A673 (cell line): ENCODE measurements at regions not wholly inside any gene's neighbourhood (a gene's known extent, or its start where the extent isn't known, plus 50 kb on each side); places are given as distances from the start of the nearest gene placed in this dataset.

Experiments
- BruUV-seq: library from RNA; stranded (reverse); fragments of 400-500 nt; replicated peaks from 2 replicates; lab custom pipeline; 2021; lab: Mats Ljungman, UMichigan
- CTCF ChIA-PET: fragments of 300-600 bp; sonication (Branson Sonifier 250); formaldehyde crosslinking; loops from one replicate; lab custom pipeline; 2022; ENCODE audit warnings: antibody characterized with exemption; lab: Charles Lee
- POLR2A ChIA-PET: fragments of 300-600 bp; sonication (Branson Sonifier 250); formaldehyde crosslinking; loops from one replicate; lab custom pipeline; 2022; ENCODE audit warnings: antibody characterized with exemption; ENCODE audit not compliant: low non-redundant PET; lab: Charles Lee
- DNase-seq: peaks from one replicate; pipeline ENCODE4 v3.0.0-alpha.2; 2015; ENCODE audit warnings: low spot score
- H3K27ac ChIP-seq: fragments of 200-600 bp; sonication (generic); 2 replicates; pipeline ENCODE4 v1.5.1; 2016; ENCODE audit warnings: mixed run types, low read depth, mild to moderate bottlenecking, mixed read lengths, antibody characterized with exemption, low read length; ENCODE audit not compliant: poor library complexity, severe bottlenecking
- H3K27me3 ChIP-seq: fragments of 200-600 bp; sonication (generic); replicated peaks from 2 replicates; pipeline ENCODE4 v1.6.1; 2017; ENCODE audit warnings: mixed run types, low read depth, mild to moderate bottlenecking, mixed read lengths, antibody characterized with exemption, low read length; ENCODE audit not compliant: insufficient read depth, poor library complexity
- H3K36me3 ChIP-seq: fragments of 200-600 bp; sonication (generic); 2 replicates; pipeline ENCODE4 v1.6.1; 2016; ENCODE audit warnings: mixed run types, mild to moderate bottlenecking, mixed read lengths, antibody characterized with exemption, low read length; ENCODE audit not compliant: insufficient read depth, poor library complexity, severe bottlenecking
- H3K4me1 ChIP-seq: fragments of 200-600 bp; sonication (generic); 2 replicates; pipeline ENCODE4 v1.6.1; 2017; ENCODE audit warnings: mixed run types, mild to moderate bottlenecking, mixed read lengths, antibody characterized with exemption, low read length; ENCODE audit not compliant: insufficient read depth, poor library complexity, severe bottlenecking
- H3K4me3 ChIP-seq: fragments of 200-600 bp; sonication (generic); 2 replicates; pipeline ENCODE4 v1.5.1; 2016; ENCODE audit warnings: low read depth, mixed run types, mild to moderate bottlenecking, mixed read lengths, low read length; ENCODE audit not compliant: poor library complexity, severe bottlenecking
- H3K9me3 ChIP-seq: fragments of 200-600 bp; sonication (generic); 2 replicates; pipeline ENCODE4 v1.6.1; 2016; ENCODE audit warnings: mixed run types, low read depth, mild to moderate bottlenecking, mixed read lengths, antibody characterized with exemption, low read length; ENCODE audit not compliant: poor library complexity, severe bottlenecking
- CTCF ChIP-seq: fragments of 300-800, 200-600 bp; sonication (generic); conservative IDR thresholded peaks from 2 replicates; pipeline ENCODE4 v1.5.1; 2017; ENCODE audit warnings: low read depth, mild to moderate bottlenecking, antibody characterized with exemption, low read length, moderate library complexity, mixed read lengths
- EZH2 ChIP-seq: fragments of 200-600 bp; sonication (generic); IDR thresholded peaks from 2 replicates; pipeline ENCODE4 v1.6.1; 2017; ENCODE audit warnings: borderline replicate concordance, low read depth, mild to moderate bottlenecking, mixed read lengths, antibody characterized with exemption, low read length; ENCODE audit not compliant: poor library complexity, severe bottlenecking
- intact Hi-C: fragments of 100-400 bp; cut with micrococcal nuclease; formaldehyde crosslinking; loops from one replicate; pipeline ENCODE4 v1.10.0; 2022; ENCODE audit not compliant: unreplicated experiment

DNA sequence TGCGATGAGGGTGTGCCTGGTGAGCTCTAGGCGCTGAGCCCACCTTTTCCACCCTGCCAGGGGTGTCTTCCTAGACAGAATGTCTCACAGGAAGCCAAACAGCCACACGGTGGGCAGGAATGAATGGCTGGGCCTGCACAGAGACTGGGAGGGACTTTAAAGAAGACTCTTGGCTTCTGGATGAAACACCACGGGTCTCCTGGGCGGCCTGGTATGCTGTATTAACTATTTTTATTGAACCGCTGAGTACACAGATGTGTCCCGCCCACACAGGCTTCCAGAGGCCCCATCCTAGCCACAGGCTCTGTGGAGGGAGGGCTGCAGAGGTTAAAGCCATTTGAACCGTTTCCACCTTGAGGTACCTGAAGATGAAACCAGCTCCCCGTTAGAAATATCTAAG, 115.2 kb upstream of the CXCL14 start:
- BruUV-seq: no TSS peak
- Histone ChIP-seq H3K36me3 (no peaks in the 10 kb centered on the region), H3K4me3 (no peak overlapping the region), H3K27ac (no peak overlapping the region), H3K9me3 (no peaks in the 10 kb centered on the region), H3K4me1 (peaks cover 4% of the 10 kb centered on the region), H3K27me3 (no peaks in the 10 kb centered on the region)
- CTCF ChIA-PET: no interaction called here
- no peak for TF ChIP-seq CTCF
- no peak for DNase-seq
- intact Hi-C loops: loop anchor here (10.0 kb wide), 1 partner anchor 521 kb away; no protein-coding TSS in a partner anchor
- POLR2A ChIA-PET: no interaction called here

DNA sequence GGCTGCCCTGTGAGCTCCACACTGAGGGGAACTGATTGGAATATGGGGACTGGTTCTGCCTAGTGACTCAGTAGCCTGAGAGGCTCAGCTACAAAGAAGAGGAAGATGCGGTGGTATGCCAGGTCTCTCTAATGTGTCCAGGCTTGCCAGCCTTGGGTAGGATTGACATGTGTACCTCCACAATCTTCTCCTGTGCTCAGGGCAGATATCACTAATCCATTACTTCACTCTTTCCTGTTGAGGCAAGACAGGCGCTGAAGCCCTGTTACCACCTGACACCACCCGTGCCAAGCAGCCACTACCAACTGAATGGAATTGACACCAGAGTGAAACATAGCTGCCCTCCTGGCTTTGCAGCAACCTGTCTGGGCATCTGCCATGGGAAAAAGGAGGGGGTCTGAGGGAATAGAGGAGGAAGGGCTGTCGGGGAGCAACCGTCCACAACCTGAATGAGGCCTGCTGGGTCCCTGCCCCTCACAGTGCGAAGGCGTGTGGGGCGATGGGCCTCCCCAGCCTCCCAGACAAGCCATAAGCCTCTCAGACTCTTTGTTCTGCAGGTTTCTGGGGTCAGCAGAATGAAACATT, 114.7 kb upstream of the CXCL14 start:
- no peak for DNase-seq
- POLR2A ChIA-PET: no interaction called here
- no peak for TF ChIP-seq EZH2
- no peak for TF ChIP-seq CTCF
- Histone ChIP-seq H3K27ac (no peak overlapping the region), H3K4me1 (peaks cover 4% of the 10 kb centered on the region), H3K27me3 (no peaks in the 10 kb centered on the region), H3K9me3 (no peaks in the 10 kb centered on the region), H3K36me3 (no peaks in the 10 kb centered on the region), H3K4me3 (no peak overlapping the region)
- intact Hi-C loops: loop anchor here (10.0 kb wide), 1 partner anchor 521 kb away; no protein-coding TSS in a partner anchor
- no TSS peak for BruUV-seq
- CTCF ChIA-PET: no interaction called here

DNA sequence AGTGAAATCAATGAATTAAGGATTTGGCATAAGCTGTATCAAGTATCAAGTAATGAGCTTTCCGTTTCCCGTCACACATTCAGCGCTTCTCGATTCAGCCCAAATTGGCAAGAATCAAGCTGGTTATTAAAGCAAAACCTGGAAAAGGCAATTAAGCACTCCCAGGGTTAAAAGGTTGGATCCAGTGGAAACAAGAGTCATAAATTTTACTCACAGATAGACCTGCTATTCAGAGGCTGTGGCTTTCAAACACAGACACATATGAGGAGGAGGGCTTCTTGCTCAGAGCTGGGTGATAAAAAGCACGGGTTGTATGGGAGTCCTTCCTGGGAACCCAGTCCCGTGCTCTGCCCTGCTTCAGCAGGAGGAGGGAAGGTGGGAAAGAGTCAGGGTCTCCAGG, 112.3 kb upstream of the CXCL14 start:
- BruUV-seq: no TSS peak
- TF ChIP-seq EZH2 (no peak), CTCF (no peak)
- intact Hi-C loops: loop anchor here (10.0 kb wide), 1 partner anchor 524 kb away; no protein-coding TSS in a partner anchor

More for the DNA sequence above, 112.3 kb upstream of the CXCL14 start:
- peaks cover 4% of the 10 kb centered on the region for H3K4me1 ChIP-seq
- ChIA-PET POLR2A (no interaction called here), CTCF (interaction anchor here (0.9 kb wide), 1 partner anchor 125 kb away, joined by 7 read pairs; no protein-coding TSS in a partner anchor)
- H3K27ac ChIP-seq: no peak overlapping the region
- no peaks in the 10 kb centered on the region for H3K9me3 ChIP-seq
- H3K27me3 ChIP-seq: no peaks in the 10 kb centered on the region
- H3K4me3 ChIP-seq: no peak overlapping the region
- DNase-seq: peak; percentile 21
- H3K36me3 ChIP-seq: no peaks in the 10 kb centered on the region
